Nephron (organoid): ENCODE measurements at regions not wholly inside any gene's neighbourhood (a gene's known extent, or its start where the extent isn't known, plus 50 kb on each side); places are given as distances from the start of the nearest gene placed in this dataset.
"Not testable (repeated sequence)": the region's sequence is repeated elsewhere in the genome, so short reads cannot be mapped to it uniquely, and the experiment has no call there.

Experiments
- H3K27ac Mint-ChIP-seq, 3 experiments: 2 replicates each; pipeline ENCODE4 v1.8.0; 2020; ENCODE audit warnings: mixed read lengths in 3 of 3, mild to moderate bottlenecking in 2 of 3, moderate library complexity in 1 of 3
- H3K27me3 Mint-ChIP-seq: 2 replicates; pipeline ENCODE4 v1.8.0; 2021; ENCODE audit warnings: low read depth, mild to moderate bottlenecking, moderate library complexity, mixed read lengths
- H3K36me3 Mint-ChIP-seq: 2 replicates; pipeline ENCODE4 v1.8.0; 2020; ENCODE audit warnings: low read depth, mixed read lengths
- H3K4me1 Mint-ChIP-seq: 2 replicates; pipeline ENCODE4 v1.8.0; 2020; ENCODE audit warnings: mixed read lengths
- H3K4me3 Mint-ChIP-seq, 3 experiments: 2 replicates each; pipeline ENCODE4 v1.8.0; 2020; ENCODE audit warnings: mild to moderate bottlenecking in 3 of 3, mixed read lengths in 3 of 3, moderate library complexity in 2 of 3
- H3K9me3 Mint-ChIP-seq: 2 replicates; pipeline ENCODE4 v1.8.0; 2020; ENCODE audit warnings: mixed read lengths
- CTCF ChIP-seq, 3 experiments: fragments of 200-600 bp; sonication (generic); IDR thresholded peaks; one replicate each; pipeline ENCODE4 v1.5.0; 2021; ENCODE audit warnings: antibody characterized with exemption in 3 of 3; ENCODE audit not compliant: unreplicated experiment in 3 of 3

- Mint-ChIP-seq H3K36me3 (peaks cover 3% of the 10 kb centered on the region), H3K27ac (no peak overlapping the region), H3K4me1 (peaks cover 10% of the 10 kb centered on the region), H3K27me3 (no peaks in the 10 kb centered on the region), H3K4me3 (no peak overlapping the region), H3K9me3 (peaks cover 16% of the 10 kb centered on the region)
- no peak for TF ChIP-seq CTCF (IDR thresholded peaks at IDR 0.05; ENCODE audit: unreplicated experiment in 3 of 3)
These were observed 951.4 kb downstream of the NR2F1-AS1 start for GRCh38 chr5:92629574-92629973.

GRCh38 chr5:92629000-92629399, 952.0 kb downstream of the NR2F1-AS1 start:
- Mint-ChIP-seq H3K9me3 (peaks cover 16% of the 10 kb centered on the region), H3K36me3 (peaks cover 3% of the 10 kb centered on the region), H3K4me1 (peaks cover 7% of the 10 kb centered on the region), H3K27ac (no peak overlapping the region), H3K4me3 (no peak overlapping the region), H3K27me3 (no peaks in the 10 kb centered on the region)
- TF ChIP-seq CTCF (IDR thresholded peaks at IDR 0.05; ENCODE audit: unreplicated experiment in 3 of 3): no peak

- Mint-ChIP-seq H3K4me1 (no peaks in the 10 kb centered on the region), H3K27me3 (no peaks in the 10 kb centered on the region), H3K9me3 (peaks cover 7% of the 10 kb centered on the region), H3K27ac (no peak overlapping the region), H3K4me3 (no peak overlapping the region), H3K36me3 (peaks cover 3% of the 10 kb centered on the region)
- no peak for TF ChIP-seq CTCF (IDR thresholded peaks at IDR 0.05; ENCODE audit: unreplicated experiment in 3 of 3)
These were observed 953.8 kb downstream of the NR2F1-AS1 start for GRCh38 chr5:92627186-92627585.

GRCh38 chr5:92616085-92616484, 964.9 kb downstream of the NR2F1-AS1 start:
- H3K4me3 Mint-ChIP-seq: no peak overlapping the region
- TF ChIP-seq CTCF (IDR thresholded peaks at IDR 0.05; ENCODE audit: unreplicated experiment in 3 of 3): no peak

GRCh38 chr5:92613546-92613945, 967.5 kb downstream of the NR2F1-AS1 start:
- H3K9me3 Mint-ChIP-seq: peaks cover 2% of the 10 kb centered on the region
- no peak for TF ChIP-seq CTCF (IDR thresholded peaks at IDR 0.05; ENCODE audit: unreplicated experiment in 3 of 3)
- no peak overlapping the region for H3K27ac Mint-ChIP-seq
- no peaks in the 10 kb centered on the region for H3K4me1 Mint-ChIP-seq
- no peaks in the 10 kb centered on the region for H3K36me3 Mint-ChIP-seq
- H3K4me3 Mint-ChIP-seq: no peak overlapping the region
- H3K27me3 Mint-ChIP-seq: no peaks in the 10 kb centered on the region

More at GRCh38 chr5:92616085-92616484, 964.9 kb downstream of the NR2F1-AS1 start:
- Mint-ChIP-seq H3K36me3 (peaks cover 14% of the 10 kb centered on the region), H3K27me3 (no peaks in the 10 kb centered on the region), H3K4me1 (no peaks in the 10 kb centered on the region), H3K9me3 (peaks cover 17% of the 10 kb centered on the region), H3K27ac (no peak overlapping the region)

GRCh38 chr5:92610435-92610834, 970.6 kb downstream of the NR2F1-AS1 start:
- H3K27ac Mint-ChIP-seq, H3K27me3 Mint-ChIP-seq, H3K4me1 Mint-ChIP-seq, H3K9me3 Mint-ChIP-seq, H3K4me3 Mint-ChIP-seq, H3K36me3 Mint-ChIP-seq: not testable (repeated sequence)
